ENCODE measurements at regions not wholly inside any gene's neighbourhood (a gene's known extent, or its start where the extent isn't known, plus 50 kb on each side); places are given as distances from the start of the nearest gene placed in this dataset.

DNA sequence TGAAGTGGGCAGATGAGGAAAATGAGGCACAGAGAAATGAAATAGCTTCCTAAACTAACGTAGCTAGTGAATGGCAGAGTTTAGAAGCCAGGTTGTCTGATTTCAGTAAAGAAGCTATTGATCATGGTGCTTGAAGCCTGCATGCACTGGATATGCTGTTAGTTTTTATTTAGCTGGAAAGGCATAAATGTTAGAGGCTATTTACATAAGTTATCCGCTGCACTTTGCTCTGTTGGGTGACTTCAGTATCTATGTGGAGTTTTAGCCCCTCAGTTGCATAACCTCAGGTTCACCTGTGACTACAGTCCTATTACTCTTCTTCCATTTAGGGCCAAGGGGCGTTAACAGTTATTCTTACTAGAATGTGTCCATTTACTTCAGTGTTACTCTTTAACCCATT is 522.4 kb upstream of the RPS6KA3 start:
- 44 to 84% (median 69%) methylated on average over 3 of the region's 3 CpGs for WGBS, 4 donors
- ATAC-seq (no peak), DNase-seq (no peak)
- Histone ChIP-seq H3K9me3 (no peaks in the 10 kb centered on the region), H3K27ac (no peak overlapping the region), H3K36me3 (no peaks in the 10 kb centered on the region), H3K4me3 (no peak overlapping the region), H3K4me1 (no peaks in the 10 kb centered on the region), H3K27me3 (peaks cover 0 to 3% (median 0%) of the 10 kb centered on the region in 9 donors)
- no peak for TF ChIP-seq POLR2A (IDR thresholded peaks at IDR 0.05)
- TF ChIP-seq, protein P1, sequence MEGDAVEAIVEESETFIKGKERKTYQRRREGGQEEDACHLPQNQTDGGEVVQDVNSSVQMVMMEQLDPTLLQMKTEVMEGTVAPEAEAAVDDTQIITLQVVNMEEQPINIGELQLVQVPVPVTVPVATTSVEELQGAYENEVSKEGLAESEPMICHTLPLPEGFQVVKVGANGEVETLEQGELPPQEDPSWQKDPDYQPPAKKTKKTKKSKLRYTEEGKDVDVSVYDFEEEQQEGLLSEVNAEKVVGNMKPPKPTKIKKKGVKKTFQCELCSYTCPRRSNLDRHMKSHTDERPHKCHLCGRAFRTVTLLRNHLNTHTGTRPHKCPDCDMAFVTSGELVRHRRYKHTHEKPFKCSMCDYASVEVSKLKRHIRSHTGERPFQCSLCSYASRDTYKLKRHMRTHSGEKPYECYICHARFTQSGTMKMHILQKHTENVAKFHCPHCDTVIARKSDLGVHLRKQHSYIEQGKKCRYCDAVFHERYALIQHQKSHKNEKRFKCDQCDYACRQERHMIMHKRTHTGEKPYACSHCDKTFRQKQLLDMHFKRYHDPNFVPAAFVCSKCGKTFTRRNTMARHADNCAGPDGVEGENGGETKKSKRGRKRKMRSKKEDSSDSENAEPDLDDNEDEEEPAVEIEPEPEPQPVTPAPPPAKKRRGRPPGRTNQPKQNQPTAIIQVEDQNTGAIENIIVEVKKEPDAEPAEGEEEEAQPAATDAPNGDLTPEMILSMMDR (IDR thresholded peaks at IDR 0.05): no peak
- intact Hi-C loops (cut with DNase I): no loop called here

- Histone ChIP-seq H3K9me3 (peaks cover 0 to 12% (median 0%) of the 10 kb centered on the region in 12 donors), H3K4me1 (no peaks in the 10 kb centered on the region), H3K36me3 (no peaks in the 10 kb centered on the region), H3K4me3 (no peak overlapping the region), H3K27ac (no peak overlapping the region), H3K27me3 (peaks cover 0 to 3% (median 0%) of the 10 kb centered on the region in 9 donors)
- TF ChIP-seq, protein P1 (IDR thresholded peaks at IDR 0.05): no peak
- no peak for TF ChIP-seq POLR2A (IDR thresholded peaks at IDR 0.05)
- whole genome bisulfite sequencing, 4 donors: 36 to 50% (median 44%) methylated on average over 2 of the region's 2 CpGs
- ATAC-seq: no peak
- DNase-seq: no peak
- intact Hi-C loops (cut with DNase I): no loop called here
Measured at GRCh38 chrX:20767346-20767745, 500.6 kb upstream of the RPS6KA3 start.

- ATAC-seq (no peak), DNase-seq (no peak)
- intact Hi-C loops (cut with DNase I): no loop called here
- peaks cover 0 to 3% (median 0%) of the 10 kb centered on the region in 9 donors for H3K27me3 ChIP-seq
- WGBS, 4 donors: 44 to 95% (median 83%) methylated on average over 1 of the region's 1 CpG
- no peaks in the 10 kb centered on the region for H3K9me3 ChIP-seq
- no peak overlapping the region for H3K4me3 ChIP-seq
- no peak overlapping the region for H3K27ac ChIP-seq
- no peaks in the 10 kb centered on the region for H3K36me3 ChIP-seq
- no peaks in the 10 kb centered on the region for H3K4me1 ChIP-seq
- TF ChIP-seq POLR2A (IDR thresholded peaks at IDR 0.05): no peak
- TF ChIP-seq, protein P1 (IDR thresholded peaks at IDR 0.05): no peak
Measured at GRCh38 chrX:20756585-20756984, 489.9 kb upstream of the RPS6KA3 start.

GRCh38 chrX:20753076-20753475 is 486.4 kb upstream of the RPS6KA3 start:
- ATAC-seq (no peak), DNase-seq (no peak)
- intact Hi-C loops (cut with DNase I): no loop called here
- no peaks in the 10 kb centered on the region for H3K9me3 ChIP-seq
- TF ChIP-seq POLR2A (IDR thresholded peaks at IDR 0.05): no peak
- TF ChIP-seq, protein P1 (IDR thresholded peaks at IDR 0.05): no peak
- no peak overlapping the region for H3K4me3 ChIP-seq
- peaks cover 0 to 3% (median 0%) of the 10 kb centered on the region in 9 donors for H3K27me3 ChIP-seq
- no peaks in the 10 kb centered on the region for H3K36me3 ChIP-seq
- no peaks in the 10 kb centered on the region for H3K4me1 ChIP-seq
- WGBS, 4 donors: 63 to 81% (median 74%) methylated on average over 3 of the region's 3 CpGs
- H3K27ac ChIP-seq: no peak overlapping the region
